GM12801 (cell line): ENCODE measurements at regions not wholly inside any gene's neighbourhood (a gene's known extent, or its start where the extent isn't known, plus 50 kb on each side); places are given as distances from the start of the nearest gene placed in this dataset.

Source experiments
- CTCF ChIP-seq: IDR thresholded peaks from one replicate; pipeline ENCODE4 v1.5.1; 2011; ENCODE audit warnings: control low read depth; ENCODE audit not compliant: insufficient read length; ENCODE audit errors: extremely low read depth

- no peak for TF ChIP-seq CTCF
Measured at GRCh38 chr5:96236831-96237230, 196.2 kb downstream of the PCSK1 start.

GRCh38 chr5:96236051-96236450, 197.0 kb downstream of the PCSK1 start:
- TF ChIP-seq CTCF = no peak

GRCh38 chr5:96235008-96235910, 197.8 kb downstream of the PCSK1 start:
- TF ChIP-seq CTCF = no peak

- TF ChIP-seq CTCF = no peak
Measured at GRCh38 chr5:96232602-96233001, 200.4 kb downstream of the PCSK1 start.

- no peak for TF ChIP-seq CTCF
Measured at GRCh38 chr5:96229188-96229587, 203.9 kb downstream of the PCSK1 start.

GRCh38 chr5:96228408-96228807, 204.6 kb downstream of the PCSK1 start:
- TF ChIP-seq CTCF = no peak

GRCh38 chr5:96227957-96228356, 205.1 kb downstream of the PCSK1 start:
- TF ChIP-seq CTCF = no peak
